ENCODE measurements at regions not wholly inside any gene's neighbourhood (a gene's known extent, or its start where the extent isn't known, plus 50 kb on each side); places are given as distances from the start of the nearest gene placed in this dataset.

GRCh38 chr1:199283794-199284193, 645.0 kb downstream of the PTPRC start:
- no peak for DNase-seq (ENCODE audit: low read depth)

DNA sequence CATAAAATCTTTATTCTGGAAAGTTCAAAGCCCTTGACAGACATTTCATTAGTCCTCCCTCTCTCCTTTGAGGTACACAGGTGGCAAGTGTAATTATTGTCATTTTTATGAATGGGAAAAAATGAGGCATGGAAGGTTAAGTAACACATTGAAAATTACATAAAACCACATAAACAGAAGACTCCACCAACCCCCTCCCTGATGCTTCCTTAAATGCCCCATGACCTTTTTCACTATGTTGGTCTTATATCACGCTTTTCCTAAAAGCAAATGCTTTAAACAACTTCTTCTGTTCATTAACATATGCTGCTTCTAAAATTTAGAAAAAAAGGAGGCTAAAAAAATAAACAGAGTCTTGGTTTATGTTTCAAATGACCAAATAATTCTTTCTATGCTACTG, 648.4 kb downstream of the PTPRC start:
- DNase-seq (ENCODE audit: low read depth) = no peak

GRCh38 chr1:199287647-199288046, 648.8 kb downstream of the PTPRC start:
- no peak for DNase-seq (ENCODE audit: low read depth)

DNA sequence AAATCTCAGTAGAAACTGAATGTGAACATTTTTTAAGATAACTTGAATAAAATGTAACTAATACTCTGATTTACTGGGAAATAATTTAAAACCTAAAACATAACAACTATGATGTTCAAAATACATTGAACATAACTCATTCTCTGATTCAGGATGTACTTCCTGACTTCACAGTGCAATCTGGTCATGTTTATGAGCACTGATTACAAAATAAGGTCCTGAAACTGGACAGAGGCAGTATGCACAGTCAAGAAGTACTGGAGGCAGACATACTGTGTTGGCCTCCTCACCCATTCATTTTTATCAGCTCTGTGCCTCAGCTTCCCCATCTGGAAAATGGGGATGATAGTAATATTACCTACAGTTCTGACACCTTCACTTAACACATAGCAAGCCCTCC, 651.3 kb downstream of the PTPRC start:
- DNase-seq (ENCODE audit: low read depth) = no peak

DNA sequence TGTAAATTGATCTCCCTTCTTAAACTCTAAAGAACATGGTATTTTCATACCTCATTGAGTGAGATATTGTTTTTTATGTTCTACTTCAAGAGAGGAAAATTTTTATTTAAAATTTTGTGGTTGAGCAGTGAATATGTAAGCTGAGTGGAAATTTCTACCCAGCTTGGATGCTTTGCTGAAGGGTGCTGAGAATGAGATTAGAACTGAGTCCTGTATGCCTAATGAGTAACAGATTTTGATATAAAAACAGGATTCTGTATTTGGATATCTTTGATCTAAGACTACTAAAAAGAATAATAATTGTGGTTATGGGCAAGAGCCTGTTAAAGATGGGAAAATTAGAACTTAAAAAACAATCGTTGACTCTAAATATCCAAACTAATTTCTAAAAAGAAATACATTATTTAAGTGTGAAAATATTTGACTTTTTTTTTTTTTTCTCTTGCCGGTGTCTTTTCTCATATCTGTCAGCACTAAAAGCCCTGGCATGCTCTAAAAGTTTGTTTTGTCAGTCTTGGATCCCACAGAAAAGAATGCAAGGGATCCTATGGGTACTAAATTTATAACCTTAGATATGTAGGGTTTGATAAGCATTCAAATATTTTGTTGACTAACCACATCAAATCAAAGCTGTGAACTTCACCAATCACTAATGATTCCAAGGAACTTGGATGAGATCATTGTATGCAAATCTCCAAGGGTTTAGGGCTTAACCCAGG, 652.3 kb downstream of the PTPRC start:
- no peak for DNase-seq (ENCODE audit: low read depth)

- no peak for DNase-seq (ENCODE audit: low read depth)
These were observed 654.1 kb downstream of the PTPRC start for GRCh38 chr1:199292896-199293295.

- DNase-seq (ENCODE audit: low read depth) = no peak
These were observed 656.3 kb downstream of the PTPRC start for GRCh38 chr1:199295107-199295506.

DNA sequence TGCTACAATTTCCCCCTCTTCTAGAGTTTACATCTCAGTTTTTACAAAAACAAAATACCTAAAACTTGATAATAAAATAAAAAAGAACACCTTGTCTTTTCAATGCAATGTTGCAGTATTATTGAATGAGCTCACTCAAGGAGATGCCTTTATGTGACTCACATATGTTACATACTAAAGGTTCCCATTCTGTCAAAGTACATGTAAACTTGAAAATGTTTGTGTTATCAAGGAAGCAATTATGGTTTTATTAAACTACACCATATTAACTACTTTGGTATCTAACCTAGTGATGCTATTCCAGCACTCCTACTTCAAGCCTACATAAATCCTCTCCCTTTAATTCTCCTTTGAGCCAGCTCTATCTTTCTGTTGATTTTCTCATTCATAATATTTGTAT, 658.3 kb downstream of the PTPRC start:
- DNase-seq (ENCODE audit: low read depth) = no peak

- DNase-seq (ENCODE audit: low read depth) = no peak
These were observed 659.0 kb downstream of the PTPRC start for GRCh38 chr1:199297887-199298286.

DNA sequence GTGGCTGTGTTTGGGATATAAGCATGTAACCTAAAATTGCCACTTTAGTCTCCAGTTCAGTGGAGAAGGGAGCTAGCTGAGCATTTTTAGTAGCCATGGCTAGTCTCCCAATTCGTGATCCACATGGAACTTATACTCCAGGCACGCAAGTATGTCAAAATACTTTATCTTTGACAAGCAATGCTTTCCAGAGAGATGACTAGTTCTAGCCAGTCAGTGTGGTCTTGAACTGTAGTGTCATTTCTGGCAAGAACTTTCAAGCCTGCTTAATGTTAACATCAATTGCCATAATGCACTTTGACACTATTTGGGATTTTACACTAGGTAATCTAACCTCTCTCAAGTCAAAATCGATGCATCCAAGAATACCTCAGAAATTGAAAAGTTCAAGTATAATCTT, 660.0 kb downstream of the PTPRC start:
- DNase-seq (ENCODE audit: low read depth) = no peak

DNA sequence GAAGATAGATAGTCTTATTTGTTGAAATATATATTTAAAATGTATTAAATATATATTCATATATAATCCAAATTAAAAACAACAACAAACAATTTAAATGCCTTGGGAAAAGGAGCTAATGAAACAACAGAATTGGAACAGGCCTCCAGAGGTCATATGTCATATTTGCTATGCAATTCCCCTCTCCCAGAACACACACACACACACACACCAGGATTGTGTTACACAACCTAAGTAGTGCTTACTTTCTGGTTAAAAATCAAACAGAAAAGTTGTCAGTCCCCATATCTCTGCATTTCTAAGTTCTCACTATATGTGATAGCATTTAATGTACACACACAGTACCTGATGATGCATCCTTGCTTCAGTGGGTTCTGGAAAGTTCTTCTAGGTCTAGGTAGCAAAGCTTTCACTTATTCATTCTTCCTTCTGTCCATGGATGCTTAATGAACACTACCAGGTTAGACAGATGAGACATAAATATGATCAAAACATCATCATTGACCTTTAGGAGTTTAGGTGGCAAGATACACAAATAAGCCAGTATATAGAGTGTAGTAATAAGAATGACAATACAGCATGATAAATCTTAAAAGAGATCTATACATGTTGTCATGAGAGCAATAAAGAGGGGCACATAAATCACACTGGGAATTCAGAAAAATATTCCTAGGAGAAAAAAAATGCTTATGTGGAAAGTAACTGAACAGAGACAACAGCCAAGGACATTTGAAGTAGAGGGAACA, 662.8 kb downstream of the PTPRC start:
- DNase-seq (ENCODE audit: low read depth) = no peak

DNA sequence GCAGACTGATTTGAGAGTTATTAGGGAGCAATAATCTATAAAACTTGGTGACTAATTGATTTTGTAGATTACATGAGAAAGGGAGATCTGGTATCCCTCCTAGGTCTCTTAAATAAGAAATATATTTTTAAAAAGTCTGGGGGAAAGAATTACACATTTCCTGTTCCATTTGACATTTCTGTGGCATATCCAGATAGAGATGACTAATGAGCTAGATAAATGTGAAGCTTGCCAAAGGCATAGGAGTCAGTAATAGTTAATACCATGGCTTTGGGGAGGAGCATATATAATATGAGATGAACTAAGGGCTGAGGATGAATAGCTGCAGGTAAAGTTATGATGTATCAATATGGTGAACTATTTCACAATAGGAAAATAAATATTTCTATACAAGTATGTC, 663.7 kb downstream of the PTPRC start:
- DNase-seq (ENCODE audit: low read depth) = no peak

DNA sequence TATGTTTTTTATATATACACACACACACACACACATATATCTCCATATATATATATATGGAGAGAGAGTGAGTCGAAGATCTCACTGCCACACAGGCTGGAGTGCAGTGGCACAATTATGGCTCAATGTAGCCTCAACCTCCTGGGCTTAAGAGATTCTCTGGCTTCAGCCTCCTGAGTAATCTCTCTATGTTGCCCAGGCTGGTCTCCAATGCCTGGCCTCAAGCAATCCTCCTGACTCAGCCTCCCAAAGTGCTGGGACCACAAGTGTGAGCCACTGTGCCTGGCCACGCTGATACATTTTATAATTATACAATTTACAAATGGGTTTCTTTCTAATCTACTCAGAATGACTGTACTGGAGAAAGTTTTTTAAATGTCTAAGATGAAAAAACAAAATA, 664.2 kb downstream of the PTPRC start:
- DNase-seq (ENCODE audit: low read depth) = no peak

GRCh38 chr1:199305053-199305452, 666.2 kb downstream of the PTPRC start:
- DNase-seq (ENCODE audit: low read depth) = no peak

DNA sequence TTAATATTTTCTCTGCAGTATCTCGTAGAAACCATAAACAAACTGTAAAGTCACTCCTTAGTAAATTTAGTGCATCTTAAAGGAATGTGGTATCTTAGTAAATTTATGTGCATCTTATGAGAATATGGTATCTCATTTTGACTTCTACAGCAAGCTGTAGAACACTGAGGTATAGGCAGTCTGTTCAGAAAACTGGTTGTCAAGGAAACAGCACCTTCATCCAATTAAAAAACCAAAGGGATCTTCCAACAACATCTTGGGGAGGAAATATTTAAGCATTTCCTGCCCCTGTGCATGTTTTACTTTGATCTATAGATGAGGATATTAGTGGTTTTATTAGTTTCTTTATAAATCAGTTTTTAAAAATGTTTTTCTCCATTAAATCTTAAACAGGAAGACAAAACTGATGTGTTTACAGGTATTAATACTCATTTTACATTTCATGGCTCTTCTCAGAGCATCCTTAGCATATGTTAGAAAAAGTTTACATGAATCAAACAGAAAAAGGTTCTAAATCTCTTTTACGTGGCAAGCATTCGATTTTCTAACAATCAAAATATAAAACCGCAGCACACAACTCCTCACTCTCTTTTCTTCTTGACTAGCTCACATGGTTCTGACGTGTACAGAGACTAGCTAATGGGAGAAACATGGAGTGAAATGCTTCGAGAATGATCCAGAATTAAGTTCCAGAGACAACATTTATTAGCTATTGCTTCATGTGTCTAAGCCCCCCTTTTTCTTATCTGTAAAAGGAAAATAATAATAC, 668.8 kb downstream of the PTPRC start:
- no peak for DNase-seq (ENCODE audit: low read depth)

- no peak for DNase-seq (ENCODE audit: low read depth)
These were observed 669.6 kb downstream of the PTPRC start for GRCh38 chr1:199308349-199308846.

- no peak for DNase-seq (ENCODE audit: low read depth)
These were observed 671.9 kb downstream of the PTPRC start for GRCh38 chr1:199310708-199311107.

DNA sequence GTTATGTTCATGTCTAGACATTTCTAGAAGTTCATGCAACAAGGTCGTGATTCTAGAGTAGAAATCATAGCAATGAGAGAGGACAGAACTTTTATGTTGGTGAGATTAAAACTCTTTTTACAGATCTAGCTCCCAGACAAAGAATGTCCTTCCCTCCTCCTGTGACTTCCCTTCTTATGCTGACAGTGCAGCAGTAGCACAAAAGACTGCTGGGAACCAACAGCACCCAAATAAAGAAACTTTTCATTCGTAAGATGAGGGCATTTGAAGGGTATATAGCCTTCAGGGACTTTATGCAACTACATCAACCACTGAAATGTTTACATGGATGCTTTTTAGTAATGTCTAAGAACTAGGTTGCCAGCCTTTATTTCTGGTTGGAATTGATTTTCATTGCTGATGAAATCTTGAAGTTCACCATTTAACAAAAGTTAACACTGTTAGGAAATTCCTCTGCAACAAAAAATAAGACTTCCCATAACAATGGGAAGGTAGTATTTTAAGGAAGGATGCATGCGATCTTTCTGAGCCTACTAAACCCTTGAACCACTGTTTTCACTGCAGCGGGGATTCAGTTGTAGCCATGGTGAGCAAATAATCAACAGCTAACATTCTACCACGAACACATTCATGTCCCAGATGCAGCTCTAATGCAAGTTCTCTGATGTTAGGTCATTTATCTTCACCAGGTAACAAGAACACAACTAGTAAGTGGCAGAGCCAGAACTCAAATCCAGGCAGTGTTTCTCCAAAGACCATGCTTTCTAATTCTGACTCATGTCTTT, 672.8 kb downstream of the PTPRC start:
- DNase-seq (ENCODE audit: low read depth) = no peak

DNA sequence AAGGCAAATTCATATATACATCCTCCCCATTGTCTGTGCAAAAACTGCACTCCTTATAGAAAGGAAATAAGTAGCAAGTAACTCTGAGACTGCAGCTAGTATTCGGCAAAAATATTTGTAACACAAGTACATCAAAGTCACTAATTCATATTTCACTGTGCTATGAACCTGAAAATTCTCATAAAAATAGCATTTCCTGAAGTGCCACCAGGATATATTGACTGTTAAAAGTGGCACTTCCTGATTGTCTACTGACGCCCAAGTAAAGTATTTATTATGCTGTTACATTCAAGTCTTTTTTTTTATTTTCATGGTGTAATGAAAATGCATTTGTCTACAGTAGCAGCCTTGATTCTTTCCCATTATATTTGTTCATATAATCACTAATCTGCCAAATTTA, 673.8 kb downstream of the PTPRC start:
- no peak for DNase-seq (ENCODE audit: low read depth)

DNA sequence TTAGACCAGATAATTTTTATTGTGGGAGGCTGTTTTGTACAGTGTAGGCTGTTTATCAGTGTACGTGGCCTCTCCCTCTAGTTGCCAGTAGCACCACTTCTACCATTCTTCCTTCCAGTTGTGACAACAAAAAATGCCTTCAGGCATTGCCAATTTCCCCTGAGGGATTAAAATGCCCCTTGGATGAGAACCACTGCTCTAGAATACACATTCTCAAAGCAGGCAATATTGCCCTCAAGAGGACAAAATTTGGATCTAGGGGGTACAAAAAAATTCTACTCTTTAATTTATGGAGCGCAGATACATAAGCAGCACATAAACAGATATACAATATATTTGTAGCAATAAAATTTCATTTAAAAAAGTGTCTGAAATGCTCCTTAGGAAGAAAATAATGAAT, 674.6 kb downstream of the PTPRC start:
- DNase-seq (ENCODE audit: low read depth) = no peak

GRCh38 chr1:199319341-199319740, 680.5 kb downstream of the PTPRC start:
- DNase-seq (ENCODE audit: low read depth) = no peak

DNA sequence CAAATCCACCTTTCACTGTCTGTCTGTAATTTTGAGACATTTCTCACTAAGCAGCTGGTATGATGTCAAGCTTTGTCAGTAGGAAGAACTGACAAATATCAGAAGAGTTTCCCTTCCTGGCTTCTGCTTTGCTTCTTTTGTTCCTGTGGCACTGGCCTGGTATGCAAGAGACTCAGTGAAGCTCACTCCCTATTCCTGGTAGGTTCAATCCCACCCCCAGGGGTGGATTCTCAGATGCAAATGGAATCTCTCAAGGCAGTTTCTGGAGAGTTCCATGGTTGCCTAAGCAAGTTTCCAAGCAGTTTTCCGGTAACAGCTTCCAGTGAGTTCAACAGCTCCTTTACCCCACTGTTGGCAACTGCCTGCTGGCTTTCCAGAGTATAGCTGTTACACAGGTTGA, 683.4 kb downstream of the PTPRC start:
- no peak for DNase-seq (ENCODE audit: low read depth)
